ENCODE measurements at regions not wholly inside any gene's neighbourhood (a gene's known extent, or its start where the extent isn't known, plus 50 kb on each side); places are given as distances from the start of the nearest gene placed in this dataset.

DNA sequence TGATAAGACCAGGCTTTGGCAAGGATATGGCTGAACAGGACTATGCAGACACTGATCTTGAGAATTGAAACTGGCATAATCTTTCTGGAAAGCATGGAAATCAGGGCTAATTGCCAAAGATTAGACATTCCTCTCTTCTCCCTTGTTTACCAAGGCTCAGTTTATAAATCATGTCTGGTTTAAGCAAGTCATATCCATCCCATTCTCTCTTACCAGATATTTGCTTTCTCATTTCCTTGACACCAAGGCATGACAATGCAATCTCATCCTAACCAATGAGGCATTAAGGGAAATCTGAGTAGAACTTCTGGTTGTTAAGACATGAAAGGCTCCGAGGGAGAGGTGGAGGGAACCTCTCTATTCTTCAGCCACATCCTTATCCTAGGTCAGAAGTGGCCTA is 110.3 kb upstream of the CEP85L start:
- no peak for DNase-seq (ENCODE audit: low spot score)

DNA sequence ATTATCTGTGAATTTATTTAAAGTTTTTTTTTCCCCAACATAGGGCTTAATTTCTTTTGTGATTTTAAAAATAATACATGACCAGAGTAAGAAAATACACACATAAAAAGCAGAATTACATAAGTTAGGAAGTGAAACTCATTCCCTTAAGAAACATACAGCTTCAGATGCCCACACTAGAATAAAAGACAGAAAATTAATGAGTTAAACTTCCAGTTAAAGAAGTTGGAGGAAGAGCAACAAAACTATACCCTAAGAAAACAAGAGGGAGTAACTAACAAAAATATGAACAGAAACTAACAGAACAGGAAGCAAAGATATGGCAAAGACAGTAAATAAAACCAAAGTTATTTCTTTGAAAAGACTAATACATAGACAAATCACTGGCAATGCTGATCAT is 107.6 kb upstream of the CEP85L start:
- no peak for DNase-seq (ENCODE audit: low spot score)

DNA sequence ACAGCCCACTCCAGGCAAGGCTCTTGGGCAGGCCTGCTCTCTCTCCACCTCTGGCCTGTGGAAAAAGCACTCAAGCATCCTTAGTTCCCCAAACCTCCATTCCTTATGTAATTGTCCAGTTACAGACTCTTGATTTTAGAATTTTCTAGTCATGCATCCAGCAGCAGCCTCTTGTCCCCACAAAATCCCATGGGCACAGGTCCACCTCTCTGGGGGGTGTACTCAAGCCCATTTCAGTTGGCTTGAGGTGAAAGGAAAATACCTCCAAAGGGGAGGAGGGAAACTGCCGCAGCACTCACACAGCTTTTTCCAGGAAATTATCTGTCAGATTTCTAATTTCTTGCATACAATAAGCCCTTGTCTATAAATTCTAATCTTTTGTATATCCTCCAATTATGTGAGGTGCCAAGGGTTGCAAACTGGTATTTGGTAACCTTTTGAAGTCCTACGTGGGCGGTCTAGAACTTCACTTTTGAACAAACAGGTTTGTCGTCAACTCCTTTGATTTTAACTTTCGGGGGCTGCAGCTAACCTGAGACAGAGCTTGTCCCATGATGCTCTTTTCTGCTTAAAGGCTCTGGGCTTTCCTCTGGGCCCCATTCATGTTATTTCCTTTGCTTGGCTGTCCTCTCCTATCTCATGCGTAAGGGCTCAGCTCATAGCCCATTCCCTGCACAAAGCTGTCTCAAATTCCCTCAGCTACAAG is 104.7 kb upstream of the CEP85L start:
- DNase-seq (ENCODE audit: low spot score), result no peak

DNA sequence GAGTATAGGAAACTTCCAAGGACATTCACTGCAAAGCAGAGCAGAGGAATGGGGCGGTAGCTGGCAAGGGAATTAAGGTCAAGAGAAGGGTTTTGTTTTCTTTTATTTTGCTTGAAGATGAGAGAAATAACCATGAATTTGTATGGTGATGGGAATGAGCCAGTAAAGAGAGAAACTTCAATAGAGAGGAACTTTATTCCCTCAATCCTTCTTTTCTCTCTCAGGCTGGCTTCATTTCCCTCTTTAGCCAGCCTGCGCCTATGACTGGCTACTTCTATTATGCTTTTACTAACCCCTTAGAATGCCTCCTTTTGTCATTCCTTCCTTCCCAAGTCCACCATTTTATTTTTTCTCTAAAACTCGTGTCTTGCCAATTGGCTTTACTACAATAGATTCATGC is 101.4 kb upstream of the CEP85L start:
- DNase-seq (ENCODE audit: low spot score), result no peak

DNA sequence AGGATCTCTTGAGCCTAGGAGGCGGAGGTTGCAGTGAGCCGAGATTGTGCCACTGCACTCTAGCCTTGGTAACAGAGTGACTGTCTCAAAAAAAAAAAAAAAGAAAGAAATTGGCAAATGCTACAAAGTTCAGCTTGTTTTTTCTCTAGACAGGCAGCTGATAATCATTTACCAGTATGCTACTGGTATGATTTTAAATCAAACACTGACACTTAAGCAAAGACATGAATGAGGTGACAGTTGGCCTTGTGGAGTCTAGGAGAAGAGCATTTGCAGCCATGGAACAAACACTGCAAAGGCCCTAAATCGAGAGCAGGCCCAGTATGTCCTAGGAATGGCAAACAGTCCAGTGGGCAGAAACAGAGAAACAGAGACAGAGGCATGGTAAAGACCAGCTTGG is 99.7 kb upstream of the CEP85L start:
- DNase-seq (ENCODE audit: low spot score), result no peak

DNA sequence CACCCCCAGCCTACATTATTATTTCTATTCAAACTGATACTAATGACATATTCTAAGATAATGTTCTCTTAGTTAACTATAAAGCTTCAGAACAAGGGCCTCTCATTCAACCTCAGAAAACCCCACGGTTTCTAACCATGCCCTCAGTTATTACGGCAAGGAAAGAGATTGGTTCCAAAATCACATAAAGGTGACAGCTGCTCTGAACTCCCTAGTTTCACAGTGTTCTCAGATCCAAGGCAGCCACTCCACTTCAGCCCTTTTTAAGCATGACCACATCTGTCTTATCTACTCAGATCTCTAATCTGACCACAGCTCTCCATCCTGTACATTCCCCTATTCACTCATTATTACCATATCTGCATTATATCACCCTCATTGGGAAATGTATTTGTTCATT is 98.8 kb upstream of the CEP85L start:
- no peak for DNase-seq (ENCODE audit: low spot score)

DNA sequence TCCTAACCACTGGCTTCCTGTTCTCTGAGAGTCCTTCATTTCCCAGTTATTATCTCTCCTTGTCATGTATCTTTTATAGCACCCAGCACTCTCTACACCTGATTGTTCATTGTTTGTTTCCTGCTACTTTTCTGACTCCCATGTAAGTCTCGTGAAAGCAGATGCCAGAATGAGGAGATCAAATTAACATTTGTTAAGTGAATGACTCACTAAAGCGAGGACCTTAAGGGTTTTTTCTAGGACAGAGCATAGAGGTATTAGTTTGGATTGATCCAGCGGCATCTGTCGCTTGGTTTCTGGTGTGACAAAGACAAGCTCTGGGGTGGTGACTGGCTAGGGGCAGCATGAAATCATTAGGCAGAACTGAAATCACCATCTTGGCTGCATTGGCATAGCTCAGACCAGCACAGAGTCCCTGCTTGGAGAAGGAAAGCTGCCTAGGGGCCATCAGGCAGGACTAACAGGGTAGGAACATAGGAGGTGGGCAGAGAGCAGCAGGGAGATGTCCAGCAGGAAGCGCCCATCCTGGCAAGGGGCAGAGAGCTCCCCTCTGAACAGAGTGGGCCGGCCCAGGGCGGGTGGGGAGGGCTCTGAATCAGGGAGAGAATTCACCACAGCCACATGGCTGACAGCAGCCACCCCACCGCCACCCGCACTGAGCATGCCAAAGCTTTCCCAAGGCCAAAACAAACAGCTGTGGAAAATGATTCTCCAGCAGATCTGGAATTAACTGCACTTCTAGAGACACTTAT is 97.1 kb upstream of the CEP85L start:
- DNase-seq (ENCODE audit: low spot score), result no peak

DNA sequence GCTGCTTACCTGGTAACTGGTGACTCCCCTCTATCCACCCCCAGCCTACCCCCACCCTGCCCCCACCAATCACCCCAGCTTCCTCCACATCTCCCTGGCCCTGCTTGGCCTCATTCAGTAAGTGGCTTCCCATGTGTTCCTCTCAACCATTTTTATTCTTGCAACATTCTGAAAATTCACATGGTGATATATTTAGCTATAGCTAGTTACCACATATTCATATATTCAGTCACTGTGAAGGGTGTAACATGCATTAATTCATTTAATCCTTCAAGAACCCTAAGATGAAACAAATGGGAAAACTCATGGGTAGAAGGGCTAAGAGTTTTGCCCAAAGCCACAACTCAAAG is 95.4 kb upstream of the CEP85L start:
- no peak for DNase-seq (ENCODE audit: low spot score)

DNA sequence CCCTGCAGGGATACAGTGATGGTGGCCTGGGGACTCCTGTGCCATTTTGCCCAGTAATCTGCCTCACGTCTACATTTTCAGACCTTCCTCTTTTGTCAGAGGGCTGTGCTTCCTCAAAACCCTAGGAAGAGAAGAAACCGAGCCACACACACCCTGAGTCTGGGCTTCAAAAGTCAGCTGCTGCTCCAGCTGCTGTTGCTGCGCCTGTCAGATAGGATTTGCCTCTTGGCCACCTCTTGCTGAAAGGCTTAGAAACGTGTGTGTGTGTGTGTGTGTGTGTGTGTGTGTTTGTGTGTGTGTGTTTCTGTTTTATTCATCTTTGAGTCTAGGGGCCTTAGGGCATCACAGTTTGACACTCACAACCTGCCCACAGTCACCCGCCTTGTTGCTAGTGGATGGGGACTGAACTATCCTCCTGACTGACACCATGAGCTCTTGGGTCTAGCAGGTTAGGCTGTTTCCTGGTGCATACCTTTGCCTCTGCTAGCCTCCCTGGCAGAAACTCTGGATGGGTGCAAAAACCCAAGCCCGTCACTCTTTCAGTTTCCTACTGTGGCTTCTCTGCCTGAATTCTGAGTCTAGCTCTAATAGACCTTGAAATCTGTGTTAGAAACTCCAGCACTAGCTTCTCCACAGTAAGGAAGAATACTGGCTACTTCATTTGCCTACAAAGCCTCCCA is 94.9 kb upstream of the CEP85L start:
- DNase-seq (ENCODE audit: low spot score), result no peak

DNA sequence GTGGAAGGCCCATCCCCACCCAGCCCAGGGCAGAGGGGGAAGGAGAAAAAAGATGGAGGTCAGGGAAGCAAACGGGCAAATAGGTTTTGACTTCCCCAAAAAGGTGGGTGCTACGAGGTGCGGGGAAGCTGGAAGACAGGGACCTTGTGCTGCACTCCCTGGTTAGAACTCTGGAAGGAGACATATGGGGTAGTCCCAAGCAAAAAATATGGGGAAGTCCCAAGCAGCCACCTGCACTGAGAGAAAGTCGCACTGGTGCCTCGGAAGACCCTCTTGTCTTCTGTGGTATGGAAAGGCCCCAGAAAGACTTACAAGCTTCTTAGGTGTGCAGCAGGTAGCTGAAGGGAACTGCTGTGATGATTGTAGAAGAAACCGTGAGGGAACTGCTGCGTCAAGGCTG is 93.8 kb upstream of the CEP85L start:
- DNase-seq (ENCODE audit: low spot score), result no peak

DNA sequence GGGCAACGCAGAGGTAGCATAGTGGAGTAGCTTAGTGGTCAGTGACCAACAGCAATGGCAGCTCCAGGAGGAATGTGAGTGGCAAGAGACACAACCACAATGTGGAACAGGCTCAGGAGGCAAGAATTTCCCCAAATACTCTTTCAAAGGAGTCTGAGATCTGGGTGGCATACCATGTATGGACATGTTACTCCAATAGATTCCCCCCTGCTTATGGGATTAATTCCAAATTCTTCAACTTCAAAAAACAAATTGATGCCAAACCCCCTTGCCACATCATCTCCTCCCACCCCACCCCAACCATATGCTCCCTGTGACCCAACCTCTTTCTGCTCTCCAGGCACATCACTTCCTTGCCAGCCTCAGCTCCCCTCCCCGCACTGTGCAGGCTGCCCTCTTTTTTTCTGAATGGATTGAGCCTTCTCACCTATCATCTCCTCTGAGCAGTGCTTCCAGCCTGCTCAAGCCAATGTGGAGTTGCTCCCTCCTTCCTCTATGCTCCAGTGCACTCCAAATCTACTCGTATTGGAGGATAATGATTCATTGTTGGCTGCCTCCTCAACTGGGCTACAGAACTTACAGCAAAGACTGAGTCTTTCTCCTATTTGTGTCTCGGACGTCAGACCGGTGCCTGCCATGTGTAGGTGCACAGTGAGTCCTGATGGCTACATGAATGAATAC is 93.0 kb upstream of the CEP85L start:
- no peak for DNase-seq (ENCODE audit: low spot score)

DNA sequence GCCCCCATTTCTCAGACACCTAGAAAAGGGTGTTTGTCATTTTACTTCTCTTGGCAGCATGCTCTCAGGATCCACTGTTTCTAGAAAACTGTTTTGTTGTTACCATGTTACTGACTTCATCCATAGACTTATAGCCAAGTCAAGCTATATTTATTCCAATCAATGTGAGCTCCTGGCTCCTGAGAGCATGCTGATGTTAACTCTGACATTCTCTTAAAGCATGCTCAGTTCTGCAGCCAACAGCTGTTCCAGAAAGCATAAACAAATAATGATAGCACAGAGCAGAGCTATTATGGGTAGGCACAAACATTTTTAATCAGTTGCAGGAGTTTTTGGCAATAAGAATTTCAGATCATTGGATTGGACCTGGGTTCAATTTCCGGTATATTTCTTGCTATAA is 92.4 kb upstream of the CEP85L start:
- no peak for DNase-seq (ENCODE audit: low spot score)

DNA sequence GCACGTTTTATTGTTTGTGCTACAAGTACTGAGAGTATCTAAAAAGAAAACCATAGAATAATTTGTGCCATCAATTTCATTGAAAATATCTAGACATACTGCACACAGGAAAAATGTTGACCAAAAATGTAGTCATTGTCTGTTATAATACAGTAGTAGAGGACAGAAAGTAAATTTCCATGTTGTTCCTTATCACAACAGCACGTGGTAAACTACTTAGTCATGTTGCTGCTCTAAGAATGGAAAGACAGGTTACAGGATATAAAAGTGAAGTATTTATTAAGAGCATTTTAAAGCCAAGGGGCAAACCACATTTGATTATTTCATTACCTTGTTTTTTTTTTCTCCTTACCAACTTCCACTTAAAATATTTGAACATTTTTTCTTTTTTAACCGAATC is 89.0 kb upstream of the CEP85L start:
- DNase-seq (ENCODE audit: low spot score), result no peak

DNA sequence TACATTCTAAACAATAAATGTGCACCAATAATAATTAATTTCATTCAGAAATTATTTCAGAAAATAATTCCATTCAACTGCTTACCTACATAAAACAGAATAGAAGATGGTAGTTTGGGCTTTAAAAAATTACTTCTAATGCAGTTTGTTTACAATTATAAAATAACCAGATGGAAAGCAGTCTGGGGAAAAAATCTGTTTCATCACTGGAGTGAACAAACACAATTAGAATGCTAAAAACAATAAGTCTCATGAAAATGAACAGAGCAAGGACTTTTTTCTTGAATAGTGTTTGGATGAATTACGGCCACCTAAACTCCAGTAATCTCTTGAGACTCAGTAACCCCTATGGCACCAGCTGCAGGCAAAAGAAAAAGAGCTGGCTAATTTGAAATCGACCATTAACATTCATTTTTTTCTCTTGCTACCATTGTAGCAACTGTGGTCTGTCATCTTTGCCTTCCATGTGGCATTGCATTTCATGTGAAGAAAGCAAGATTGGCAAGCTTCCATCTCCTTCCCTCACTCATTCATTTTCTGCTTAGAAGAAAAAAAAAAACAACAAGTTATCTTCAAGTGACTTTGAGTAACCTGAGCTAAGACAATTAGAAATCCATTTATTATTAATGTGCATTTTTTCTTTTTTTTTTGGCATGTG is 88.4 kb upstream of the CEP85L start:
- no peak for DNase-seq (ENCODE audit: low spot score)

DNA sequence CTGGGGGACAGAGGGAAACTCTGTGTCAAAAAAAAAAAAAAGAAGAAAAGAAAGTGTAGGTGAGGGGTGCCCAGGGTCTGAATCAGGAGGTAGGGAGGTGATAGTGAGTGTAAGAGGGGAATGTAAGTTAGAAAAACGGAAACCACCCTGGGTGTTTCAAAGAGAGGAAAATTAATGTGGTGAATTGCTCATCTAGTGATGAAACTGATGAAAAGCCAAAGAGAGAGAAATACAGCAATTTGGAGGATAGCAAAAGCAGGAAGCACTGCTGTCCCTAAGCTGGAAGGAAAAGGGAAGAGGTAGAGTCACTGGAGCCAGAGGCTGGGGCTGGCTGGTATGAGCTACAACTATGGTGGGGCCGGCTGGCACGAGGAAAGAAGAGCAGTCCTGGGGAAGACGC is 85.0 kb upstream of the CEP85L start:
- DNase-seq (ENCODE audit: low spot score), result no peak

DNA sequence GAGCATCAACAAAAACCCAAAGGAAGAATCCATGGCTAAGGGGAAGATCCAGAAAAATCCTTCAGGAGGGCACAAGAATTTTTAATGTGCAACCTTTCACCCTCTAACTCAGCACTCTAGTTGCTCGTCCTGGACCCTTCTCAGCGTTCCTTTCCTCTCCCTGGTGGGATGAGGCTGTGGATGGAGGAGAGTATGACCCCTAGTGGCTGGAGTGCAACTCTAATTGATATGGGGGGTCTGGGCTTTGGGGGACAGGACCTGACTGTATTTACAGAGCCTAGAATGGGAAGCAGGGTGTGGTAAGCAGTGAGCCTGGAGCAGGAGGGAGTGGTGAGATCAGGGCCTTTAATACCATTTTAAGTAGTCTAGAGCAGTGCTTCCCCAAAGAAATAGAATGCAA is 83.9 kb upstream of the CEP85L start:
- DNase-seq (ENCODE audit: low spot score), result peak; percentile 21

DNA sequence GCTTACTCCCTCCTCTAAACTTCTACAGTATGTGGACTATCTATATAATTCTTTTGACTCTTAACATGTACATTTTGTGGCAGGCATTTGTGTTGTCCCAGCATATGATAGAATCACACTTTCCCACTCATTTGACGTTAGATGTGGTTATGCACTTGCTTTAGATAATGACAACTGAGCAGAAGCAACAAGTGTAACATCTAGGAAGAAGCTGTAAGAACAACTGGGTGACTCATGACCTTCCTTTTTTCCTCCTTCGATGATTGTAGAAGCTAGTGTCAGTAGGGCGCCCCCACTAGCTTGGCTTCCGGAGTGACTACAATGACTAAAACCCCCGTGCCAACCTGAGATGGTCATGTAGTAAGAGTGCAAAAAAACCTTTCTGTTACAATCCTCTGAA is 74.6 kb upstream of the CEP85L start:
- peak; percentile 85 for DNase-seq (ENCODE audit: low spot score)

DNA sequence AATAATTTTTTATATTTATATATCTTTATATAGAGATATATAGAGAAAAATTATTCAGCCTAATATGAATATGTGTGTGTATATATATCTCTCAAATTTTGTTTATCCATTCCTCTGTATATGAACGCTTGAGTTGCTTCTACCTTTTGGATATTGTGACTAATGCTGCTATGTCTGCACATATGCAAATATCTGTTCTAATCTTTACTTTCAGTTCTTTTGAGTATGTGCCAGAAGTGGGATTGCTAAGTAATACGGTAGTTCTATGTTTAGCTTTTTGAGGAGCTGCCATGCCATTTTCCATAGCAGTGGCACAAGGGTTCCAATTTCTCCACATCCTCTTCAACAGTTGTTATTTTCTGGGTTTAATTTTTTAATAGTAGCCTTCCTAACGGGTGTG is 72.8 kb upstream of the CEP85L start:
- peak; percentile 18 for DNase-seq (ENCODE audit: low spot score)

DNA sequence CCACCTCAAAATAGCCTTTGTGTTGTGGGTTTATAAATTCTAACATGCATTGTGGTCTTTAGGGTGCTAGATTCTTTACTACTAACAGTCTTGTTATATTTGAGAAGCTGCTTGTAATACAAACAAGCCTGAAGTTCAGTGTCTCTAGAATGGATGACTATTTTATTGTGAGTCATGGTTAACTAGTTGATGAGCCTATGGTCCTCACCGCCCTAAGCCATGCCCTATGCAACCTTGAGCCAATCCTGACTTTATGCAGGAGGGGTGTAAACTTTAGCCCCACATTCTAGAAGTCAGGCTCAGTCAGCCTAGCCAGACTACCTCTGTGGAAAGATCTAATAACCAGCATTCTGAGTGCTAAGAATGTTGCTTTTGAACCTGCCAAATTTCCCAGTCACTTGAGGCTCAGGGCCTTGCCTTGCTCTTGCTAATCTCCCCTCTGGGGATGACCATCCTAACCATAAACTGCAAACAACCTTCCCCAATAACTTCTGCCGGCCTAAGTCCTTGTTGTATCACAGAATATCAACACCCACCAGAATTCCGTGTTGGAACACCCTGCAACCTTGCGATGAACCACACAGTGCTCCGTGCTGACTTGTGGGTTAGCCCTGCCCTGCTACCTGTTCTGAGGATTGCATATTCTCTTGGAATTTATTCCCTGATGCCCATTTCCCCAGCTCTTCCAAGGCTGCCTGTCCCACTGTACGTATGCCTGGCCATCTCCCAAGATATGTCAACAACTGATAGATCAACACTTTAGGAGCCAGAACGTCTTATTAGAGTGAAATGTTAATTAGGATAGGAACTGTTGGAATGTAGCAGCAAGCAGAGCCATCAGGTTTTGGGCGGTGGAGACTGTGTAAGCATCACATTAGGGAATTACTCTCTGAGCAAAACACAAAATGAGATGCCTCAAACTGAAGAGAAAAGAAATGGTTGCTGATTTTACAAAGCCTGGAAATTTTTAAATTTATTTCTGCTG is 71.7 kb upstream of the CEP85L start:
- no peak for DNase-seq (ENCODE audit: low spot score)

DNA sequence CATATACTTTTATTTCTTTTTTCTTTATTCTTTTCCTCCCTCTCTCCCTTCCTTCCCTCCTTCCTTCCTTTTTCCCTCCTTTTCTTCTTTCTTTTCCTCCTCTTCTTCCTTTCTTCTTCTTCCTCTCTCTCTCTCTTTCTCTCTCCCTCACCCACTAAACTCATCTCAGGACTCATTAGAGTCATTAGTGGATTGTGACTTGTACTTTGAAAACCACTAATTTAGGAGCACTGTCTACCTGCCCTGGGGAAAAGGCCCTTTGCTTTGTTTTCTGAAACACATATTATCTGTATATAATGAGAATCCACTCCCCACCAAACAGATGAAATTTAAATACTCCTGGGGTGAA is 68.7 kb upstream of the CEP85L start:
- DNase-seq (ENCODE audit: low spot score), result no peak

Data from CD4-positive, alpha-beta T cell treated with Interleukin-15 for 4 hours (primary cell).